ENCODE measurements at regions not wholly inside any gene's neighbourhood (a gene's known extent, or its start where the extent isn't known, plus 50 kb on each side); places are given as distances from the start of the nearest gene placed in this dataset.

- no peak for DNase-seq (ENCODE audit: unreplicated experiment)
- BruUV-seq (replicated peaks), result no TSS peak
- Mint-ChIP-seq H3K9me3 (ENCODE audit: unreplicated experiment) (no peaks in the 10 kb centered on the region), H3K4me1 (ENCODE audit: insufficient read depth, unreplicated experiment) (peaks cover 10% of the 10 kb centered on the region), H3K27me3 (ENCODE audit: insufficient read depth, unreplicated experiment) (no peaks in the 10 kb centered on the region), H3K36me3 (ENCODE audit: insufficient read depth, unreplicated experiment) (no peaks in the 10 kb centered on the region), H3K27ac (ENCODE audit: low read depth, unreplicated experiment) (no peak overlapping the region), H3K4me3 (ENCODE audit: unreplicated experiment) (no peak overlapping the region)
- intact Hi-C loops (cut with micrococcal nuclease), result no loop called here
- CTCF ChIA-PET, result interaction anchor here (0.5 to 1.2 kb wide), 3 partner anchors 39 to 693 kb away, joined by 3 to 8 read pairs (median 3); no protein-coding TSS in a partner anchor
- POLR2A ChIA-PET, result interaction anchor here (0.7 to 1.1 kb wide), 2 partner anchors 11 to 93 kb away, joined by 4 to 5 read pairs; no protein-coding TSS in a partner anchor
- no peak for TF ChIP-seq CTCF (IDR thresholded peaks at IDR 0.05; ENCODE audit: unreplicated experiment)
Measured at GRCh38 chr16:79765901-79766394, 165.4 kb upstream of the MAF start.

GRCh38 chr16:79765431-79765830 lies 164.9 kb upstream of the MAF start:
- CTCF ChIA-PET, result interaction anchor here (1.2 kb wide), 1 partner anchor 604 kb away, joined by 8 read pairs; no protein-coding TSS in a partner anchor
- TF ChIP-seq CTCF (IDR thresholded peaks at IDR 0.05; ENCODE audit: unreplicated experiment), result no peak

DNA sequence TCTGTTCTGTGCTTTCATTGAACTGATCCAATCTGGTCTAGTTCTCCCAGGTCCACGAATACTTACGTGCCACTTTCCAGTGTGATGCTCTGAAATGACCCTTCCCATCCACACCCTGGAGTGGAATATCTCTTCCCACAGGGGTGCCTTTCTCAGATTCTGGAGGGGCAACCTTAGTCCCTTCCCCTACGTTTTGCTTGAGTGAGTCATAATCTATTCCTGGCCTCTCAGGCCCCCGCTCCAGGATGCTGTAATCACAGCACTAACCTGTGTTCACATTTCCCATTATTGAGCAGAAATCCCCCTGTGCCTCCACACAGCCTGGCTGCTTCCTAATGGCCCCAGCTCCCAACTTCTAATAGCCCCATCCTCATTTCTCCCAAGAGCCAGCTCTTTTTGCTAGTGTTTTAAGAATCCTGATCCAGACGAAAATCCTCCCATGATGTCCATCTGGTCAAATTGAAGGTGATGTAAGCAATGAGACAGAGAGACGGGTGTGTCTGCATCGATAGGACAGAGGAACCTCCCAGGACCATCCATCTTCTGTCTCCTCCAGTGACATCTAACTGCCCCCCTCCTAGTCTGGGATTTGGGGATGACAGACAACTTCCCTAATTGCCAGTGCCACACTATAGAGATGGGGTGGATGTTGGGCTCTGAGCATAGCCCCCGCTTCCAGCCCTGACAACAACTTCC lies 164.0 kb upstream of the MAF start:
- peaks cover 10% of the 10 kb centered on the region for H3K4me1 Mint-ChIP-seq (ENCODE audit: insufficient read depth, unreplicated experiment)
- H3K27ac Mint-ChIP-seq (ENCODE audit: low read depth, unreplicated experiment), result no peak overlapping the region
- intact Hi-C loops (cut with micrococcal nuclease), result no loop called here
- TF ChIP-seq CTCF (IDR thresholded peaks at IDR 0.05; ENCODE audit: unreplicated experiment), result no peak
- no TSS peak for BruUV-seq (replicated peaks)
- ChIA-PET POLR2A (no interaction called here), CTCF (interaction anchor here (1.2 kb wide), 1 partner anchor 605 kb away, joined by 8 read pairs; no protein-coding TSS in a partner anchor)
- no peaks in the 10 kb centered on the region for H3K9me3 Mint-ChIP-seq (ENCODE audit: unreplicated experiment)
- no peaks in the 10 kb centered on the region for H3K36me3 Mint-ChIP-seq (ENCODE audit: insufficient read depth, unreplicated experiment)
- no peak overlapping the region for H3K4me3 Mint-ChIP-seq (ENCODE audit: unreplicated experiment)
- no peaks in the 10 kb centered on the region for H3K27me3 Mint-ChIP-seq (ENCODE audit: insufficient read depth, unreplicated experiment)
- DNase-seq (ENCODE audit: unreplicated experiment), result no peak

More at GRCh38 chr16:79765431-79765830, 164.9 kb upstream of the MAF start:
- Mint-ChIP-seq H3K27ac (ENCODE audit: low read depth, unreplicated experiment) (no peak overlapping the region), H3K9me3 (ENCODE audit: unreplicated experiment) (no peaks in the 10 kb centered on the region), H3K27me3 (ENCODE audit: insufficient read depth, unreplicated experiment) (no peaks in the 10 kb centered on the region), H3K4me1 (ENCODE audit: insufficient read depth, unreplicated experiment) (peaks cover 10% of the 10 kb centered on the region), H3K36me3 (ENCODE audit: insufficient read depth, unreplicated experiment) (no peaks in the 10 kb centered on the region), H3K4me3 (ENCODE audit: unreplicated experiment) (no peak overlapping the region)
- POLR2A ChIA-PET, result interaction anchor here (0.7 to 1.1 kb wide), 2 partner anchors 10 to 93 kb away, joined by 4 to 5 read pairs; no protein-coding TSS in a partner anchor
- BruUV-seq (replicated peaks), result no TSS peak
- no peak for DNase-seq (ENCODE audit: unreplicated experiment)
- intact Hi-C loops (cut with micrococcal nuclease), result no loop called here

GRCh38 chr16:79762217-79762616 lies 161.7 kb upstream of the MAF start:
- POLR2A ChIA-PET, result interaction anchor here (2.9 kb wide), 1 partner anchor 10 kb away, joined by 10 read pairs; no protein-coding TSS in a partner anchor
- Mint-ChIP-seq H3K27me3 (ENCODE audit: insufficient read depth, unreplicated experiment) (no peaks in the 10 kb centered on the region), H3K4me3 (ENCODE audit: unreplicated experiment) (no peak overlapping the region), H3K27ac (ENCODE audit: low read depth, unreplicated experiment) (no peak overlapping the region), H3K9me3 (ENCODE audit: unreplicated experiment) (no peaks in the 10 kb centered on the region), H3K36me3 (ENCODE audit: insufficient read depth, unreplicated experiment) (no peaks in the 10 kb centered on the region), H3K4me1 (ENCODE audit: insufficient read depth, unreplicated experiment) (peaks cover 19% of the 10 kb centered on the region)
- no peak for TF ChIP-seq CTCF (IDR thresholded peaks at IDR 0.05; ENCODE audit: unreplicated experiment)
- intact Hi-C loops (cut with micrococcal nuclease), result no loop called here
- DNase-seq (ENCODE audit: unreplicated experiment), result no peak
- CTCF ChIA-PET, result interaction anchor here (0.7 kb wide), 1 partner anchor 75 kb away, joined by 3 read pairs; no protein-coding TSS in a partner anchor
- BruUV-seq (replicated peaks), result no TSS peak

All from MCF 10A (cell line).